Kidney (tissue), 13 donors: ENCODE measurements at regions not wholly inside any gene's neighbourhood (a gene's known extent, or its start where the extent isn't known, plus 50 kb on each side); places are given as distances from the start of the nearest gene placed in this dataset.

Experiments used
- DNase-seq, 5 donors: peaks; one replicate each; pipeline ENCODE4 v3.0.0-alpha.2; 2013 to 2020
- FAIRE-seq: peaks from 2 replicates; lab custom pipeline; 2012; peaks lifted over from hg19 to GRCh38; lab: Jason Lieb, UNC
- H3K27ac ChIP-seq, 2 donors: one replicate each; pipeline ENCODE4 v1.7.0; 2013; ENCODE audit warnings: low read depth in 2 of 2, low read length in 2 of 2, inconsistent platforms in 1 of 2
- H3K27me3 ChIP-seq: one replicate; pipeline ENCODE4 v1.7.1; 2013; ENCODE audit warnings: low read length, inconsistent platforms; ENCODE audit not compliant: control insufficient read depth, insufficient read depth
- H3K36me3 ChIP-seq, 3 donors: one replicate each; pipeline versions ENCODE4 v1.7.0 to v1.7.1; 2013; ENCODE audit warnings: low read length in 3 of 3, control low read depth in 1 of 3, inconsistent platforms in 1 of 3; ENCODE audit not compliant: insufficient read depth in 3 of 3, control insufficient read depth in 2 of 3
- H3K4me1 ChIP-seq, 3 donors: one replicate each; pipeline versions ENCODE4 v1.7.0 to v1.7.1; 2013; ENCODE audit warnings: low read length in 3 of 3, inconsistent platforms in 1 of 3, low read depth in 1 of 3; ENCODE audit not compliant: control insufficient read depth in 2 of 3, insufficient read depth in 2 of 3
- H3K4me3 ChIP-seq, 3 donors: one replicate each; pipeline versions ENCODE4 v1.7.0 to v1.8.1; 2013; ENCODE audit warnings: low read length in 3 of 3, control low read depth in 1 of 3, inconsistent platforms in 1 of 3
- H3K9ac ChIP-seq, 3 donors: one replicate each; pipeline versions ENCODE4 v1.7.0 to v1.7.1; 2013; ENCODE audit warnings: low read length in 3 of 3, control low read depth in 1 of 3, inconsistent platforms in 1 of 3
- H3K9me3 ChIP-seq, 3 donors: one replicate each; pipeline versions ENCODE4 v1.7.0 to v1.7.1; 2013; ENCODE audit warnings: low read length in 3 of 3, control low read depth in 1 of 3, inconsistent platforms in 1 of 3; ENCODE audit not compliant: control insufficient read depth in 2 of 3, insufficient read depth in 1 of 3
- intact Hi-C: fragments of 100-400 bp; cut with DNase I; formaldehyde crosslinking; loops from one replicate; pipeline ENCODE4 v1.11.1; 2022
- TF ChIP-seq, protein P1 (sequence below): IDR thresholded peaks from 3 replicates; pipeline ENCODE4 v1.5.1; 2012; ENCODE audit warnings: mild to moderate bottlenecking, moderate library complexity, borderline replicate concordance; ENCODE audit not compliant: insufficient read depth; ENCODE audit errors: extremely low read depth
- donor health status: control.
- donor health status: control.
- donor health status: control.
- donor health status: control.
- donor health status: control.
- donor health status: DM: yes; HTN: yes; CAD: no.
- donor health status: Normal renal cell carcinoma (clear cell type).

- FAIRE-seq (no peak), DNase-seq (peak in 2 of 5 donors; percentile 8 to 30)
- Histone ChIP-seq H3K9ac (no peak overlapping the region), H3K27ac (no peak overlapping the region), H3K9me3 (peaks cover 0 to 4% (median 0%) of the 10 kb centered on the region in 3 donors), H3K36me3 (no peaks in the 10 kb centered on the region), H3K4me3 (no peak overlapping the region), H3K27me3 (no peaks in the 10 kb centered on the region), H3K4me1 (no peaks in the 10 kb centered on the region)
- intact Hi-C loops = no loop called here
- TF ChIP-seq, protein P1, sequence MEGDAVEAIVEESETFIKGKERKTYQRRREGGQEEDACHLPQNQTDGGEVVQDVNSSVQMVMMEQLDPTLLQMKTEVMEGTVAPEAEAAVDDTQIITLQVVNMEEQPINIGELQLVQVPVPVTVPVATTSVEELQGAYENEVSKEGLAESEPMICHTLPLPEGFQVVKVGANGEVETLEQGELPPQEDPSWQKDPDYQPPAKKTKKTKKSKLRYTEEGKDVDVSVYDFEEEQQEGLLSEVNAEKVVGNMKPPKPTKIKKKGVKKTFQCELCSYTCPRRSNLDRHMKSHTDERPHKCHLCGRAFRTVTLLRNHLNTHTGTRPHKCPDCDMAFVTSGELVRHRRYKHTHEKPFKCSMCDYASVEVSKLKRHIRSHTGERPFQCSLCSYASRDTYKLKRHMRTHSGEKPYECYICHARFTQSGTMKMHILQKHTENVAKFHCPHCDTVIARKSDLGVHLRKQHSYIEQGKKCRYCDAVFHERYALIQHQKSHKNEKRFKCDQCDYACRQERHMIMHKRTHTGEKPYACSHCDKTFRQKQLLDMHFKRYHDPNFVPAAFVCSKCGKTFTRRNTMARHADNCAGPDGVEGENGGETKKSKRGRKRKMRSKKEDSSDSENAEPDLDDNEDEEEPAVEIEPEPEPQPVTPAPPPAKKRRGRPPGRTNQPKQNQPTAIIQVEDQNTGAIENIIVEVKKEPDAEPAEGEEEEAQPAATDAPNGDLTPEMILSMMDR = no peak
These were observed 230.3 kb upstream of the MVB12B start for GRCh38 chr9:126096340-126096739.

GRCh38 chr9:126097679-126098078, 228.9 kb upstream of the MVB12B start:
- no peak for FAIRE-seq
- intact Hi-C loops = no loop called here

GRCh38 chr9:126106404-126106803, 220.2 kb upstream of the MVB12B start:
- TF ChIP-seq, protein P1 = no peak
- Histone ChIP-seq H3K4me3 (no peak overlapping the region), H3K4me1 (no peaks in the 10 kb centered on the region), H3K36me3 (no peaks in the 10 kb centered on the region), H3K27me3 (no peaks in the 10 kb centered on the region), H3K9me3 (no peaks in the 10 kb centered on the region), H3K27ac (no peak overlapping the region), H3K9ac (no peak overlapping the region)
- FAIRE-seq = no peak
- intact Hi-C loops = no loop called here
- no peak for DNase-seq

More at GRCh38 chr9:126097679-126098078, 228.9 kb upstream of the MVB12B start:
- no peaks in the 10 kb centered on the region for H3K4me1 ChIP-seq
- no peak overlapping the region for H3K9ac ChIP-seq
- no peaks in the 10 kb centered on the region for H3K36me3 ChIP-seq
- DNase-seq = no peak
- H3K27me3 ChIP-seq = no peaks in the 10 kb centered on the region
- H3K4me3 ChIP-seq = no peak overlapping the region
- peaks cover 0 to 4% (median 0%) of the 10 kb centered on the region in 3 donors for H3K9me3 ChIP-seq
- TF ChIP-seq, protein P1 = no peak
- no peak overlapping the region for H3K27ac ChIP-seq

- intact Hi-C loops = no loop called here
- FAIRE-seq = no peak
- H3K4me3 ChIP-seq = no peak overlapping the region
These were observed 218.9 kb upstream of the MVB12B start for GRCh38 chr9:126107693-126108092.

More at GRCh38 chr9:126107693-126108092, 218.9 kb upstream of the MVB12B start:
- Histone ChIP-seq H3K27me3 (no peaks in the 10 kb centered on the region), H3K9me3 (no peaks in the 10 kb centered on the region), H3K9ac (no peak overlapping the region), H3K36me3 (no peaks in the 10 kb centered on the region), H3K4me1 (no peaks in the 10 kb centered on the region), H3K27ac (no peak overlapping the region)
- TF ChIP-seq, protein P1 = no peak
- DNase-seq = no peak
